ENCODE measurements at regions not wholly inside any gene's neighbourhood (a gene's known extent, or its start where the extent isn't known, plus 50 kb on each side); places are given as distances from the start of the nearest gene placed in this dataset.
"Not testable (repeated sequence)": the region's sequence is repeated elsewhere in the genome, so short reads cannot be mapped to it uniquely, and the experiment has no call there.

DNA sequence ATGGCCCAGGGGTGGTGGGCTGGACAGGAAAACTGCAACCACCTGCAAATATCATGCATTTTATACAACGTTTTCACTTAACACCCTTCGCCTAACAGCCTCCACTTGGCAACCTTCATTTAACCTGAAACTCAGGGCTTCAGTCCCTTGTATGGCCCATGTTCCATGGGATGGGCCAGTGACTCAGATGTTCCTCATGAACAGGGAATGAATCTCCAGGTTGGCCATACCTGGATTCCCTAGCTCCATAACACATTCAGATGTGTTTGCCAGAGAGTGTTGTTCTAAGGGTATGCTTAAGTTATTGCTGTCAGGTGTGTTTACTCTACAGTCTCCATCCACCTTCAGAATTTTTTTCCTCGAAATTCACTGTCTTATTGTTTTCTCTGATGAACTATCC is 316.9 kb downstream of the JRKL start:
- no peak for DNase-seq

- DNase-seq: no peak
Measured at GRCh38 chr11:96707273-96707672, 317.5 kb downstream of the JRKL start.

DNA sequence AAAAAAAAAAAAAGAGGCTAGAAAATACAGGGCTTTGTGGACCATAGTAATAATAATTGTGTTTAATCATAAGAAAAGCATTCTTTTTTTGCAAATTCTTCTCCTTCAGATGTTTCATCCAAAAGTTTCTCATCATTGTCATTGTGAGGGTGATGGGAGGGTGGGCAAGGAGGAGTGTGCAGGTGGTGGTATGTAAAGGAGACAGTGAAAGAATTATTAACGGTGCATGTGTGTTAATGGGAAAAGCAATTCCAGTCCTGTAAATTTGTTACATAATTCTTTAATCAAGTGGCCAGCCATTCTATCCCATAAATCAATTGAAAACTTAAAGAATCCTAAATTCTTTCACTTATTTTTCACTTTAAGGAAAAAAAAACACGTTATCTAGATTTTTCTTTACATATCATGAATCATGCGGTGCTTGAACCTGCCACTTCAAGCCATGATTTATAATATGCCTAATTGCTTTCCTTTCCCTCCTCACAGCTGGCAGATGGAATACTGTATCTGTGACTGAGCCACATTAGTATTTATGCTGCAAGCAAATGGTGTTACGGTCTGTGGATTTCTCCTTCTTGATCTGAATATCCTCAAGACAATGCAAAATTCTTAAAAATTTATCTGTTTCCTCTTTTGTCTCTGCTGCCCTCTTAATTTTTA is 318.5 kb downstream of the JRKL start:
- DNase-seq: no peak

DNA sequence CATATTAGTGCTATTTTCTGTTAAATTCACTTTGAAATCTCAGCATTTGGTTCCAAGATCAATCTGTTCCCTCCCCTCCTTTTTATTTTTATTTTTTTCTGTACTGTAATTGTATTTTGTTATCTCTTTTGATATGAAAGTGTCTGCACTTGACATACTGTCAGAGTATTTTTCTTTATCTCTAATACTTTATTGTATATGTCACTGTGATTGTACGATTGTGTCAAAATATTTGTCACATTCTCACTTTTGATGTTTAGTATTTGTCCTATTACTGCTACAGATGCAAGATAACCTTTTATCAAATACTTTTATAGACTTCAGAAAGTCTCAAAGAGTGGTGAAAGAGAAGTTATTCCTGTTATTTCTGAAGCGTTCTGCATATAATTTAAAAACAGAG is 323.5 kb downstream of the JRKL start:
- no peak for DNase-seq

GRCh38 chr11:96714689-96715088 is 324.9 kb downstream of the JRKL start:
- no peak for DNase-seq

DNA sequence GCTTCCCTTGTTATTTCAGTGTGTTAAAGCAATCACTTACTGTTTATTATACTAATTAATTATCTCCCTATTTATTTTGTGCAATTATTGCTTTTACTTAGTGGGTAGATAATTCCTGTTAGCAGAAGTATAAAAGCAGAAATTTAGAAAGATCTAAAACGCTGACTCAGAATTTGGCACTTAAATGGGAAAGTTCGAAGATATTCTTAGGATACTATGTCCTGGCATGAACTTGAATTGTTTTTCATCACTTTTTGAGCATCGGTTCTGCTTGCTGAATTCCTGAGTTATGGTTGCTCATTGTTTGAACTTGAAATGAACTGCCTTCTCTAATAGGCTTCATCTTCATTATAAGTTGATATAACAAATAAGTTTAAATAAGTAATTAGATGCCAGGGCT is 325.4 kb downstream of the JRKL start:
- no peak for DNase-seq

DNA sequence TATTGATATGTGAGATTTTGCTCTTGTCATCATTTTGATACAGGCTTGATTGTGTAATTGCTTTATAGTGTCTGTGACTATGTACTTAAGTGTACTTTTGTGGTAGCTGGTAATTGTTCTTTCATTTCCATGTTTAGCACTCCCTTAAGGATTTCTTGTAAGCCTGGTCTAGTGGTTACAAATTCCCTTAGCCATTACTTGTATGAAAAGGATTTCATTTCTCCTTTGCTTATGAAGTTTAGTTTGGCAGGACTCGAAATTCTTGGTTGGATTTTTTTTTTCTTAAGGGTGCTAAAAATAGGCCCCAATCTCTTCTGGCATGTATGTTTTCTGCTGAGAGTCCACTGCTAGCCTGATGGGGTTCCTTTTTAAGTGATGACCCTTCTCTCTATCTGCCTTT is 346.8 kb downstream of the JRKL start:
- DNase-seq: no peak

GRCh38 chr11:96738311-96738710 is 348.5 kb downstream of the JRKL start:
- DNase-seq: no peak

GRCh38 chr11:96741068-96741467 is 351.3 kb downstream of the JRKL start:
- no peak for DNase-seq

- DNase-seq: no peak
Measured at GRCh38 chr11:96744697-96745096, 354.9 kb downstream of the JRKL start.

DNA sequence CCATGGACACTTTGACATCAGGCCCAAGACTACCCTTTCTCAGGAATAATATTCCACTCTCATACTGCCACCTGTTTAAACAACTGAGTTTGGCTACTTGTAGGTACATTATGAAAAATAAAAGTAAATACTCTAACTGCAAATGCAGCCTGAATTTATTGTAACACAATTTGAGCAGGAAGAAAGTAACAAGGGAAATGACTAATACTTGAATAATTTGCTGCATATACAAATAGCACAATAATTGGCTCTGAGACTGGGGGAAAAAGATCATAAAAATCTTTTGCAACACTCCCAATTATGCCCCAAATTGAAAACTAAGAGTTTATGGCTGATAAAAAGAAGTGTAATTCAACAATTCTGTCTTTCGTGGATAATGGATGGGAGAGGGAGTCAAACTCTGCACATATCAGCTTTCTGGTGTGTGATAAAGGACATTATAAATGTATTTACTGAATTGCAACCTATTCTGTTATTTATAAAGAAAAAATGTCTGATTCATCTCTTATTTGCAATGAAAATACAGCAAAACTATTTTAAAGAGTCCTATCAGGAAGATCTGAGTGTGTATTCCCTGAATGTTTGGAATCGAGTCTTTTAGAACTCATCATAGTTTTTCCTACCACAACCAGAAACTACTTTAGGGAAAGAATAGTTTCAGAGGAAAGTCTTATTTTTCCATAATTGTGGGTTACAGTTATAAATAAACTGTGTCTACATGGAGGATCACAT is 359.0 kb downstream of the JRKL start:
- DNase-seq: no peak

DNA sequence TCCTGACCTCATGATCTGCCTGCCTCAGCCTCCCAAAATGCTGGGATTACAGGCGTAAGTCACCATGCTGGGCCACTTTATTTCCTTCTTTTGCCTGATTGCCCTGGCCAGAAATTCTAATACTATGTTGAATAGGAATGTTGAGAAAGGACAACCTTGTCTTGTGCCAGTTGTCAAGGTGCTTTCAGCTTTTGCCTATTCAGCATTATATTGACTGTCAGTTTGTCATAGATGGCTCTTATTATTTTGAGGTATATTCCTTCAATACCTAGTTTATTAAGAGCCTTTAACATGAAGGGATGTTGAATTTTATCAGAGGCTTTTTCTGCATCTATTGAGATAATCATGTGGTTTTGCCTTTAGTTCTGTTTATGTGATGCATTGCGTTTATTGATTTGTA is 362.0 kb downstream of the JRKL start:
- DNase-seq: not testable (repeated sequence)

DNA sequence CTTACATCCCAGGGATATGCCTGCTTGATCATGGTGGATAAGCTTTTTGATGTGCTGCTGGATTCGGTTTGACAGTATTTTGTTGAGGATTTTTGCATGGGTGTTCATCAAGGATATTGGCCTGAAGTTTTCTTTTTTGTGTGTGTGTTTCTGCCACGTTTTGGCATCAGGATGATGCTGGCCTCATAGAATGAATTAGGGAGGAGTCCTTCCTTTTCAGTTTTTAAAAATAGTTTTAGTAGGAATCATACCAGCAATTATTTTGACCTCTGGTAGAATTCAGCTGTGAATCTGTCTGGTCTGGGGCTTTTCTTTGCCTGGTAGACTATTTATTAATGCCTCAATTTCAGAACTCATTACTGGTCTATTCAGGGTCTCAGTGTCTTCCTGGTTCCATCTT is 362.4 kb downstream of the JRKL start:
- DNase-seq: no peak

GRCh38 chr11:96753997-96754396 is 364.2 kb downstream of the JRKL start:
- DNase-seq: no peak

- no peak for DNase-seq
Measured at GRCh38 chr11:96755209-96755608, 365.4 kb downstream of the JRKL start.

GRCh38 chr11:96755752-96756151 is 365.9 kb downstream of the JRKL start:
- no peak for DNase-seq

DNA sequence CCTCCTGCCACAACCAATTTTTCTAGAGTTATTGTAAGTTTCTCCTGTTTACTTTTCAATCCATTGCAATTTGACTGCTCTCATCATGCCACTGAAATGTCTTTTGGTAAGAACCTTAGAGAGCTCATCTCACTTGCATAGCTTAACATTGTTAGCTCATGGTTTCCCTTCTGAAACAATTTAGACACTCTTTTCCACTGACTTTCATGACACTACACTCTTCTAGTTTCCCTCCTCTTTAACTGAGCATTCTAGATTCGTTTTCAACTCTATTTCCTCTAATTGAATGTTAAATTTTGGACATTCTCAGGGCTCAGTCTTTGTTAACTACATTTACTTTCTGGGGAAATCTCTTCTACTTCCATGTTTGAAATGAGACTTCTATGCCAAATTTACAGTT is 369.1 kb downstream of the JRKL start:
- DNase-seq: no peak

DNA sequence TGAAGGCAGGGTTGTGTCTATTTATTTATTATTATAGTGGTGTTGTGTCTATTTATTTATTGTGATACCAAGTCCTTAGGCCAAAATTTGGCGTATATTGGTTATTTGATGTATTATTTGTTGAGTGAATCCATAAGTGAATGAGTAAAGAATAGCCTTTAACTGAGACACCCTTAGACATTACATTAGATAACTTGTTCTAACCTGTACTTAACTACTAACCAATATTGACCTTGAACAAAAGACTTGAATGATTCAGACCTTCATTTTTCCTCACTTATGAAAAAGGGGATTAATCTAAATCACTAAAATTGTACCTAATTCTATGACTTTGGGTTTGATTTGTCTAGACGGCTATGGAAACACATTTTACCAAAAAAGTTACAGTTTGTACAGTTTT is 370.5 kb downstream of the JRKL start:
- DNase-seq: no peak

GRCh38 chr11:96760815-96761214 is 371.0 kb downstream of the JRKL start:
- no peak for DNase-seq

GRCh38 chr11:96761451-96761850 is 371.6 kb downstream of the JRKL start:
- DNase-seq: no peak

DNA sequence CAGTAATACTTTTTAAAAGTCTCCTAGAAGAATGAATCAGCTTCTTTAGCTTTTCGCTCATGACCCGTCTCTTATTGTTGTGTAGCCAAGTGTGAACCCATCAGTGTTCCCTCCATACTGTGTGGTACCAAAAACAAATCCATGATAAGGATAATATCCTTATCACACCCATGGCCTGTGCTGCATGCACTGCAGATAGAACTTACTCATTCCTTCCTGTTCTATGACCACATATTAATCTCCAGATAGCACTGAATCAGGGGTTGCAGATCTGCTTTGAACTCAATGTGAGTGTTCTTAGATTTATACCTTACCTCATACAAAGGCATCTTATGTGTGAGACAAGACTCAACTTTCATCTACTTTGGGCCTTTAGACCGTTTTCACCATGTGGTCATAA is 373.4 kb downstream of the JRKL start:
- DNase-seq: no peak

- DNase-seq: no peak
Measured at GRCh38 chr11:96778272-96778671, 388.5 kb downstream of the JRKL start.

- DNase-seq: no peak
Measured at GRCh38 chr11:96779030-96779429, 389.2 kb downstream of the JRKL start.

GRCh38 chr11:96781082-96781481 is 391.3 kb downstream of the JRKL start:
- DNase-seq: no peak

DNA sequence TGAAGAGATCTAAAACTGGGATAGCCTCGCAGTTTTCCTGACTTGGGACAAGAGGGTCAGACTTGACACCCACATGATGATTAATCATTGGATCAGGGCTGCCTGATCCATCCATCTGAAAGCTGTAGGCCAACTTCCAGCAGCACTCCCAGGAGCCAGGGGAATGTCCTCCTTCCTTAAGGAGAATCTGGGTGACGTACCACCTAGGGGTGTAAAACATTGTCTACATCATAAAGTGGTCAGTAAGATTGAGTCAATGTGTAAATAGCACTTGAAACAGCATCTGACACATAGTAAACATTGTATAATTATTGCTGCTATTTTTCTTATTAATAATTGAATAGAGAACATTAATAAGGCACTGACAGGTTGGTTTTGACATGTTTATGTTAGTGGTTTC is 392.8 kb downstream of the JRKL start:
- DNase-seq: no peak

All from T-helper 2 cell (primary cell).